Activated effector memory CD4-positive, alpha-beta T cell treated with Interleukin-2 at 50 U/mL for 16 hours (primary cell): ENCODE measurements at regions not wholly inside any gene's neighbourhood (a gene's known extent, or its start where the extent isn't known, plus 50 kb on each side); places are given as distances from the start of the nearest gene placed in this dataset.
"Not testable (repeated sequence)": the region's sequence is repeated elsewhere in the genome, so short reads cannot be mapped to it uniquely, and the experiment has no call there.

Source experiments
- DNase-seq: peaks from one replicate; pipeline ENCODE4 v3.0.0-alpha.2; 2020

DNA sequence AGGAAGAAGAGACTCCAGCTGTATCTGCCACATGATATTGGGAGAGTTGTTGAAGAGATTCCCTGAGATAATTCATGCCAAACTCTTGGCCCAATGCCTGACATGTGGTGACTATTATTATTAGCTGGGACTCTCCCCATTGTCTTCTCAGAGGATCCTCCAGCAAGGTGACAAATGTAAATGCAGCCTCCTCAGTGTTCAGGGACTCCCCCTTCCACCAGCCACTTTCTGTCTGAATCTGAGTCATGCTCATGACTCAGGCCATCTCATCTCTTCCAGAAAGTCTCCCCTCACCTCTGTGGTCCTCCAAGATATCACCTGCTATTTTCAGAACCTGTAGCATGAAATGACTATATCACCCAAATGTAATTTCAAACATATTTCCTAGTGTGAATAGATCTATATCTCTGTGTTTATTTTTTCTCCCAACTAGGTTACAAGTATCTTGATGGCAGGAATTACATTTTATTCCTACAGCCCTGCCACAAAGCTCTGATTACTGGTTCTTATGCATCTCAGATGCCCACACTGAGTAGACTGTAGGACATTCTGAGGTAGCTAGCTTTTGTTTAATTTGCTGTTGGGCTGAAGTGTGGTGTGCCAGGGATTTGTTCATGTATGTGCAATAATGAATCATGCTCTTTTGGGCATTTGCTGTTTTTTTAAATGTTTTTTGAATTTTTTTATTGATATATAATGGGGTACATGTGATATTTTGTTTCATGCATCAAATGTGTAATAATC, 126.6 kb upstream of the IL12B start:
- DNase-seq = no peak

GRCh38 chr5:159458217-159458711, 128.0 kb upstream of the IL12B start:
- no peak for DNase-seq

GRCh38 chr5:159459132-159459627, 128.9 kb upstream of the IL12B start:
- DNase-seq = no peak

GRCh38 chr5:159459951-159460538, 129.8 kb upstream of the IL12B start:
- no peak for DNase-seq

DNA sequence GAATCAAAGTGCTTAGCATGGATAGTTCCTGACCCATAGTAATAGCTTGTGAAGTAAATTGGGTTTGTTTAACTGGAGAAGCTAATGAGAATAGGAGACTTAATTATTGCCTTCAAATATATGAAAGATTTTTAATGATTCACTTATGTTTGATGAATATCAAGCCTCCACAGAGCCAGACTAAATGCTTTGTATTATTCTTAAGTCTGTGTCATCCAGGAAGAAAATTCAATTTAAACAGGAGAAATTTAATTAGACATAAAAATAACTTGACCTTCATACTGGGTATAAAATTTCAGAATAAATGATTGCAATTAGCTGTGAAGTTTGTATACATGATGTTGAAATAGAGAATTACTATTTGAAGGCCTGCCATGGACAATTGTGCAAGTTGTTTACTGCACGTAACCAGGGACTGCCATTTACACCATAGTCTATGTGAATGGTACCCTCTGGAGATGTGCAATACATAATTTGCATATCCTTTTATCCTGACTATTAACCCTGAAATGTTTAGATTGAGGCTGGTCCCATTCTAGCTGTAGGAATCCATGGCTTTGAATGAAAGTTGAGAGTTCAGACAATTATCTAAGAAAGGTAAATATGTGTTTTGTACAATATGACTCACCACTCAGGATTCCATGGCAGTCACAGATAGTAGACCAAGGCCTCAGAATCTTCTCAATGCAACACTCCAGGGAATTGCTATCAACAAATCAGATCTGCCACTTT, 133.5 kb upstream of the IL12B start:
- no peak for DNase-seq

DNA sequence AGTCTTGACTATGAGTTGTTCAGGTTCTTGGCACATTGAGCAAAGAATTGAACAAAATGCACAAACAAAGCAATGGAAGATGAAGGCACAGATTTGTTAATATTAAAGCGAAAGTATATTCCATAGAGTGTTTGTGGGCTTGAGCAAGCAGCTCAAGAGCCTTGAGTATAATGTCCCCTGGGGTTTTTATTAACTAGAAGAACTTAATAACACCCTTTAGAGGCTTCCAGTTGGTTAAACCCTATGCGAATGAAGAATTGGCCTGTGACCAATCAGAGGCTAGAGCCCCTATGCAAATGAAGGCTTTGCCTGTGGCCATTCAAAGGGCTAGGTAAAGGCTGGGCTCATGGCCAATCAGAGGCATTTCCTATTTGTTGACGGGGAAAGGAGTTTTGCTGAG, 135.3 kb upstream of the IL12B start:
- no peak for DNase-seq

DNA sequence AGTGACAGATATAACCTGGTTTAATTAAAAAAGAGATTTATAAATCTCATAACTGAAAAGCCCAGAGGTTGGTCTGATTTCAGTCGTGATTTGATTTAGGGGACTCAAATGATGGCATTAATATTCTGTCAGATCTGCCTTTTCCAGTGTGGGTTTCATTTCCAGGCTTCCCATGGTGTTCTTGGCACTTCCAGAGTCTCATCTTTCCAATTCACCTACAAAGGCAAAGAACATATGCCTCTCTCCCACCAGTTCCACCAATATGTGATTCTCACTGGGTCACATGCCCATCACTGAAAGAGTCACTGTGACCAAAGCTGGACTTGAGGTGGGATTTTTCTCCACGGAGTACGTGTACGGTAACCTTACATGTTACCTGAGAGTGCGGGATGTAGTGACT, 137.4 kb upstream of the IL12B start:
- no peak for DNase-seq

GRCh38 chr5:159469496-159470372, 139.4 kb upstream of the IL12B start:
- no peak for DNase-seq

DNA sequence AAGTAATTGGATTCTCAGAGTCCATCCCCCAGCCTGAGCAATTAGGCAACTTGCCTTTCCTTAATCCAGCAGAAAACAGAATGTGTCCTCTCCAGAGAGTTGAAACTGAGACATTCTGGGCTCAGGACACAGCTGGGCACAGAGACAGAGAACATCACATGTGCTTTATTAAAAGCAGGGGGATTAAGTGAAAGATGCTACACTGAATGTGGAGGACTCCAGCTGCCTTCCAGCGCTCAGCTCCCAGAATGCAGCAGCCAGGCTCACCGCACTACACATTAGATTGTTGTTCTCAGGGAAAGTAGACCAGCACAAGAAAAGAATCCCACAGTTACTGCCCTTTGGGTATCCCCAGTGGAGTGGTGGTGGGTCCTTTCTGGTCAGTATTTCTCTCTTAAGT, 141.6 kb upstream of the IL12B start:
- no peak for DNase-seq

DNA sequence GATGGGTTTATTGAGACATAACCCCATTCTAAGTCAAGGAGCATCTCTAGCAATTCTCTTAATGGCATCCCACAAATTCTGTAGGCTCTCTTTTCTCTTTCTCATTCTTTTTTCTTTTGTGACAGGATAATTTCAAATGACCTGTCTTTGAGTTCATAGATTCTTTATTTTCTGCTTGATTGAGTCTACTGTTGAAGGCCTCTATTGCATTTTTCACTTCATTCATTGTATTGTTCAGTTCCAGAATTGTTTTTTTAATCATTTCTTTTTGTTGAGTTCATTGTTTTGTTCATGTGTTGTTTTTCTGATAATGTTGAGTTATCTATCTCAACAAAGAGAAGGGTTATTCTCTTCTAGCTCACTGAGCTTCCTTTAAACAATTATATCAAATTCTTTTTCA, 144.7 kb upstream of the IL12B start:
- DNase-seq = no peak

DNA sequence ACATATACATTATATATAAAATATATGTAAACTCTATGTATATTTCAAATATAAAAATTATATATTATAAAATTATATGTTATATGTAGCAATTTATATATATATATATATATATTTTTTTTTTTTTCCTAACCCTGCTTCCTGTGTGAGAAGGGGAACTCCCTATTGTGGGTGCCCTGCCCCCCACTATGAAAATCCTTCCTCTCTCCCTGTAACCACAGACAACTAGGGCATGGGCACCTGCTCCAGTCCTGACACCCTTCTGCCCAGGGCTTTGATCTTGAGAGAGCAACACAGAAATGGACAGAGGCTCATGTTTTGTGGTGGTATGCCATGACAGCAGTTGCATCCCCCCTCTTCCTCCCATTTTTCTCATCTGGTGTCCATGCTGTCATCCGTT, 148.7 kb upstream of the IL12B start:
- DNase-seq = no peak

GRCh38 chr5:159480849-159481248, 150.6 kb upstream of the IL12B start:
- DNase-seq = no peak

- DNase-seq = no peak
Measured at GRCh38 chr5:159481751-159482150, 151.5 kb upstream of the IL12B start.

- DNase-seq = no peak
Measured at GRCh38 chr5:159486836-159487235, 156.5 kb upstream of the IL12B start.

DNA sequence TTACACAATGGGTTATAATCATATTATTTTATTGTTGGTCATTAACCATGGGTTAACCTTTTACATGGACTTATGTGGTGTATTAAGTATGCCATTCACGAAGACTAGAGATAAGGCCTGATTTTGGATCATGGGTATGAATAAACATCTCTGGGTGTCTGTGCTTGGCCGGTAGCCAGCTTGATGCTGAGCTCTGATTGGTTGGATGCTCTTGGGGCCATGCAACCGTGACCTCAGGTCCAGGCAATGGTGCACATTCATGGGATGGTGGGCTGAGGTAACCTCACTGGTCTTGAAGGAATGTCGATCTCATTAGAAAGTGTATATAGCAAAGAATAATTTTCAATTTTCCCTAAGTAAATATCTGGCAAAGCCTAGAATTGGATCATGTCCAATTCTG, 158.2 kb upstream of the IL12B start:
- no peak for DNase-seq

- no peak for DNase-seq
Measured at GRCh38 chr5:159489779-159490178, 159.5 kb upstream of the IL12B start.

GRCh38 chr5:159490507-159490906, 160.2 kb upstream of the IL12B start:
- no peak for DNase-seq

DNA sequence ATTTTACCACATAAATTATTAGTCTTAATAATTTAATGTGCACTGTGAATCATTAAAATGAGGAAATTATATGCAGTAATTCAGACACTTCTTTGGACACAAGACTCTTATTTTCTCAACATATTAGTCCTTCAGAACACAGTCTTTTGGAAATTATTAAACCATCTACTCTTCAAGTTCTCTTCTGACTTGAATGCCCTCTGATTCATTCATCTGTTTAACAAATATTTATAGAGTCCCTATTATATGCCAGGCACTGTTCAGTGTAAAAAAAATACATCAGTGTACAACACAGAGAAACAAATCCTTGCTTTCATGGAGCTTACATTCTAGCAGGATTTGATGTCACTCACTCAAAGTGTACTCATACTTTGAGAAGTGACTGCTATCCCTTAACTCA, 163.4 kb upstream of the IL12B start:
- DNase-seq = no peak

DNA sequence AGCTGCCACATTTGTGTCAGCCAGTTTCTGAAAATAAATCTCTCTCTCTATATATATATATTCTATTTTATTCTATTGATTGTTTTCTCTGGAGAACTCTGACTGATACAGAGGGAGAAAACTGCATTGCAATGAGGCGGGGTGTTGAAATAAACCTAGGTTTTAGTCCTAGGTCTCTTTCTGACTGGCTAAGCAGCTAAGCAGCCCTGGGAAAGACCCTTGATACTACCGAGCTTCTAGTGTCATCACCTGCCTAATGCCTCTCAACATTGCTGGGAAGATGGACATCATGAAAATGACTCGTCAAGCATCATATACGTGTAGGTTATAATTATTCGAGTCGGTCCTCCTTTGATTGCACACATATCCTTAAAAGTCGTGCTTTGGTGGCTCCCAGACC, 166.5 kb upstream of the IL12B start:
- DNase-seq = no peak

- no peak for DNase-seq
Measured at GRCh38 chr5:159497221-159497620, 166.9 kb upstream of the IL12B start.

GRCh38 chr5:159498630-159499029, 168.3 kb upstream of the IL12B start:
- DNase-seq = no peak

DNA sequence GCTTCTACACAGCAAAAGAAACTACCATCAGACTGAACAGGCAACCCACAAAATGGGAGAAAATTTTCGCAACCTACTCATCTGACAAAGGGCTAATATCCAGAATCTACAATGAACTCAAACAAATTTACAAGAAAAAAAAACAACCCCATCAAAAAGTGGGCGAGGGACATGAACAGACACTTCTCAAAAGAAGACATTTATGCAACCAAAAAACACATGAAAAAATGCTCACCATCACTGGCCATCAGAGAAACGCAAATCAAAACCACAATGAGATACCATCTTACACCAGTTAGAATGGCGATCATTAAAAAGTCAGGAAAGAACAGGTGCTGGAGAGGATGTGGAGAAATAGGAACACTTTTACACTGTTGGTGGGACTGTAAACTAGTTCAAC, 171.8 kb upstream of the IL12B start:
- DNase-seq = not testable (repeated sequence)

DNA sequence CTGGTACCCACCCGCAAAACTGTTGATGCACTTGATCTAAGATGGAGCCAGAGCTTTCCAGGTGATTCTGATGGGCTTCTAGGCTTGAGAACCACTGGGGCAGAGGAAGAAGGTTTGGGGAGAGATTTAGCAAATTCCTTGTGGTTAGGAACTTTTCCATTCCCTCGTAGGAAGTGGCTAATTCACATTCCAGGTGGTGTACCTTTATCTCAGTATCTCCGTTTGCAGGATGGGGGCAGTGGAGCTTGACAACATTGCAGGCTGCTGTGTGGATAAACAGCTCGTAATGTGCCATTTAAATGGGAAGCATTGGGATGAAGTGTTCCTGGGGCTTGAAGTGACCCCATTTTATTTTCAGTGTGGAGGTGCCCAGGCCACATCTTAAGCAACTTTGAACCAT, 172.9 kb upstream of the IL12B start:
- DNase-seq = no peak
